Endometrium (tissue), 2 donors: ENCODE measurements at regions not wholly inside any gene's neighbourhood (a gene's known extent, or its start where the extent isn't known, plus 50 kb on each side); places are given as distances from the start of the nearest gene placed in this dataset.

ENCODE experiments used
- FAIRE-seq: peaks from 2 replicates; lab custom pipeline; 2012; peaks lifted over from hg19 to GRCh38; lab: Jason Lieb, UNC
- donor health status: control.
- donor health status: control.

DNA sequence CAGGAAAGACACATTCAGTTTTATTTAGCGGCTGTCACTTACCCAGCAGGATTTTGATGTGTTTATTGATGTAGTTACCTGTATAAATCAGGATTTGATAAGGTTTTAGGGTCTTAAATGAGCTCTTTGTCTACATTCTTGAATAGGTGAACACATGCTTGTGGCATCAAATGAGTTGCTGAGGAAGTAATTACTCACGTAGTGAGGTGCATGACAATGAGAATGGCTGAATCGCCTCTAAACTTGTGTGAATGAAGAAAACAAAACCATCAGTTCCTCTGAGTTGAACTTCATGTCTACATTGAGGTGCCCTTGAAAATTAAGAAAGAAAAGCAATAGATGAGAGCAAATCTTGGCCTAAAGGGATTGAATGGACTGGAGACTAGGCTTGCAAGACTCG, 245.6 kb upstream of the SATB1 start:
- FAIRE-seq: no peak

DNA sequence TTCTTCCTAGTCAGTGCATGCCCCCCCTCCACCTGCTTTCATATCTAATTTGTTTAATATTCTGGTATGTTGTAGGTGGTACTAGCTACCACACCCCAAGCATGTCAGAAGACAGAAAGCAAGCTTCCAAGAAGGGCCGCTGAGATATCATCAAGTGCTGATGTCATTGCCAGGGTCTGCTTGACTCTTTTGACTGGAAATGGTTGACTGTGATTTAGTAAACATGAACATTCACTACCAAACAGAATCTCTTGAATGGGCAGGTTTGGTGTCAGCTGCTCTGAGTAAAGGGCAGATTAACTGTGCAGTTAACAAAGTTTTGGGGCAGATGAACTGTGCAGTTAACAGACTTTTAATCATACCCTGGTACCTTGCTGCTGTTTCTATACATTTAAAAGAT, 244.2 kb upstream of the SATB1 start:
- no peak for FAIRE-seq

DNA sequence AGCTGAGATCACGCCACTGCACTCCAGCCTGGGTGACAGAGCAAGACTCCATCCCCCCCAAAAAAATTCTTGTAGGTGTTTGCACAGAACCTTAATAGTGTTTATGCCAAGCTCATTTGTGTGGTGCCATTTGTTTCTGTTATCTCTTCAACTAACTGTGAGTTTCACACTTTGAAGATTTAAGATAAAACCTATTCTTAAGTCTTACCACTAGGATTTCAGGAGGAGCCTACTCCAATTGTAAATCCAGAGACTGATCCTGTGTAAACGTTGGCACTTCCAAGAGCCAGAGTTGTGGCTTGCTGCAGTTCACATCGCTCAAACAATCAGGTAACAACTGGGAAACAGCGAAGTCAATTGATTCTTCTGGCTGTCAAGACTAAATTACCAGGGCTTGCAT, 242.4 kb upstream of the SATB1 start:
- FAIRE-seq: no peak

GRCh38 chr3:18666655-18667054, 241.5 kb upstream of the SATB1 start:
- FAIRE-seq: no peak

- no peak for FAIRE-seq
Observed at GRCh38 chr3:18660059-18660458, 234.9 kb upstream of the SATB1 start.

- FAIRE-seq: no peak
Observed at GRCh38 chr3:18657858-18658820, 233.0 kb upstream of the SATB1 start.

- FAIRE-seq: no peak
Observed at GRCh38 chr3:18656866-18657265, 231.7 kb upstream of the SATB1 start.

GRCh38 chr3:18656410-18656809, 231.3 kb upstream of the SATB1 start:
- FAIRE-seq: no peak

- no peak for FAIRE-seq
Observed at GRCh38 chr3:18655827-18656226, 230.7 kb upstream of the SATB1 start.

- FAIRE-seq: no peak
Observed at GRCh38 chr3:18652781-18653180, 227.6 kb upstream of the SATB1 start.

GRCh38 chr3:18650731-18651130, 225.6 kb upstream of the SATB1 start:
- no peak for FAIRE-seq

- no peak for FAIRE-seq
Observed at GRCh38 chr3:18649666-18650363, 224.7 kb upstream of the SATB1 start.

DNA sequence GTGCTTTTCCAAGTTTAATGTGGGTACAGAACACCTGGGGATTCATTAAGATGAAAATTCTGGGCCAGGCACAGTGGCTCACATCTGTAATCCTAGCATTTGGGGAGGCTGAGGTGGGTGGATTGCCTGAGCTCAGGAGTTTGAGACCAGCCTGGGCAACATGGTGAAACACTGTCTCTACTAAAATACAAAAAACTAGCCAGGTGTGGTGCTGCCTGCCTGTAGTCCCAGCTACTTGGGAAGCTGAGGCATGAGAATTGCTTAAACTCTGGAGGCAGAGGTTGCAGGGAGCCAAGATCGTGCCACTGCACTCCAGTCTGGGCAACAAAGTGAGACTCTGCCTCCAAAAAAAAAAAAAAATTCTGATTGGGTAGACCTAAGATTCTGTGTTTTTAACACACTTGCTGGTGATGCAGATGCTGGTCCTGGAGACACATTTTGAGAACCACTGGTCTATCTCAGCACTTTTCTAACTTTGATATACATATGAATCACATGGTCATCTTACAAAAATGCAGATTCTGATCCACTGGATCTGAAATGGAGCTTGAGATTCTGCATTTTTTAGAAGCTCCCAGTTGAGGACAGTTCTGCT, 223.8 kb upstream of the SATB1 start:
- FAIRE-seq: no peak

GRCh38 chr3:18648159-18648558, 223.0 kb upstream of the SATB1 start:
- FAIRE-seq: no peak

DNA sequence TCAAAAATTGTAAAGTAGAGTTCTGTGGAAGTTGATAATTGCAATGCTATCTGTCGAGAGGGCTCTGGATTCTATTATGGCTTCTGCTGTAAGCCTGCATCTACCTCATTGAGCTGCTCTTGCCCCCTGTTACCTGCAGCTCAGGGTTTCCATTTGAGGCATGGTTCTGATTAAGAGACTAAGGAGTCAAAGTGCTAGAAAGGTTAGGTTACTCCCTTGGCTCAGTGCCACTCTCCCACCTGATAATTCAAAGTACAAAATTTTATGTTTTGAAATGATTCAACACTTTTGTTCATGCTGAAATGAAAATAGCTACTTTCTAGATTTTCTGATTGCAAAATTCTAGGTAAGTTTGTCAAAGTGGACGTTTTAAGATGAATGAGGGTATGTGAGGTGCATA, 220.5 kb upstream of the SATB1 start:
- no peak for FAIRE-seq

DNA sequence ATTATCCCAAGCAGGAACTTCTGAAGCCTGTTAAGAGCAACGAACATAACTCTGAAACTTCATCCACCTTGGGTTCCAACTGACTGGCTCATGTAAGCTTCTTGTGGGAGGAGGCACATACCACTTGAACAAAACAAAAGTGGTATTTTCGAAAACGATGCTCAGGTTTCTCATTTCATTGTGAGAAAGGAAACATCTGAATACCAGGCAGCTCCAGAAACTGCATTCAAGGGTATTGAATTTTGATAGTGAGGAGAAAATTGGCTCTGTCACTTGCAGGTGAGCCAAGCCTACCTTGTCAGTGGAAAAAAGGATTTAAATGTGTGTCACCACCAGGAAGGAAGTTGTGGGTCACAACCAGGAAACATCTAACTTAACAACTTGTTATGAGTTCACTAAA, 218.1 kb upstream of the SATB1 start:
- FAIRE-seq: no peak

- no peak for FAIRE-seq
Observed at GRCh38 chr3:18641916-18642315, 216.8 kb upstream of the SATB1 start.

DNA sequence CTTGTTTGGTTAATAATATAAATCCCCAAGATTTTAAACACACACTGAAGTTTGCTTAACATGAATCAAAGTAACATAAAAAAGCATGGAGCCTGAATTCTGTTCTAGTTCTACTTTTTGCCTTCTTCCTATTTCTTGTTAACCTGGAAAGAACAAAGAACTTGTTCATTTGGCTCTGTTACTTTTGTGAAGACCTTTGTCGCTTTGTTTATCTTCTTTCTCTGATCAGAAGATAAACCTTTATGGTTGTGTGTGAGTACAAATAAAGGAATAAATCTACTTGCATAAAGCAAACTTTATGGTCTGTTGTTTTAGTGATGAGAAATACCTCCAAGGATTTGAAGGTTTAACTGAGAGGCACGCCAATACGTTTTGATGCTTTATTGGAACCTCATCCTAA, 210.1 kb upstream of the SATB1 start:
- FAIRE-seq: no peak

DNA sequence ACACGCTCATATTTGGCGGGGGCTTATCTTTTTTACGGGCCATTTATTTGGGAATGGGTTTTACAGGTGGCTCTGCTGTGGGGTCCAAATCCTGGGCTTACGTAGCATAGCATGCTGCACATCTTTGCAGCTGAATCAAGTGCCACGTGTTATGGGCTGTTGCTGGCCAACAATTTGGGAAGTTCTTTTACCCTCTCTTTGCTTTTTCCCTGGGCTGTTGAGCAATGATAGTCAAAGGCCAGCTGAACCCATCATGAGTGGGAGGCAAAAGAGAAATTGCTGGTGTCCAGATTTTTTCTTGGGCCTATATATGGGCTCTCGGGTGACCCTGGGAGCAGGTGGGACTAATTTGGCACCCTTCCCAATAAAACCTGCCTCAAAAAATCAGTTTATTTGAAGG, 209.3 kb upstream of the SATB1 start:
- no peak for FAIRE-seq

- FAIRE-seq: no peak
Observed at GRCh38 chr3:18633002-18633401, 207.9 kb upstream of the SATB1 start.

DNA sequence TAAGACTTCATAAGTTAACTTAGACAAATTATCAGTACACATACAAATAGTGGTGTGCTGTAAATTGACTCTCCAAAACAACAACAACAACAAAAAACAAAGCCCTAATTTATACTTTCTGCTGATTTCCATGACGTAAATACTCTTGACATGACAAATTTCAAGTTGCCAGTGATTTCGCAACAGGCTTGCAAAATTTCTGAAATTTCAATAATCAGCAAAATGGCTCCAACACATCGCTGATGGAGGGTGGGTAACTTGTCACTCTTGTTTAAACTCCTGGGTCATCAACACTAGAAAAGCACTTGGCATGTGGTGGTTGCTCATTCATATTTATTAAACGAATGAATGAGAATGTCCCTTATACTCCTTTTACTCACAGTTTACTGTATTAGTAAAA, 205.2 kb upstream of the SATB1 start:
- FAIRE-seq: no peak

GRCh38 chr3:18625085-18625484, 199.9 kb upstream of the SATB1 start:
- no peak for FAIRE-seq

DNA sequence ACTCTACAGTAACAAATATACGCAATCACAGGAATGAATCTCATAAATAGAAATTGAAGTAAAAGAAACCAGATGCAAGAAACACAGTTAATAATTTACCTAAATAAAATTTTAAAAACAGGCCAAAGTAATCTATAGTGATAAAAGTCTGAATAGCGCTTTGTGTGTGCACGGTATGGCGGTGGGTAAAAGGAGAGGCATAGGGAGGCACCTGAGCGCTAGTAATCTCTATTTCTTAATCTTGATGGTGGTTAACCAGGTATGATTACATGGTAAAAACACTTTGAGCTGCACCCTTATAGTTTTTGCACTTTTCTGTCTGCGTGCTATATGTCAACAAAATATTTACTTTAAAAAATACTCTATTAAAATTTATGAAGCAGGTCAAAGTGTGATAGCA, 198.1 kb upstream of the SATB1 start:
- no peak for FAIRE-seq
